Activated T-cell treated with anti-CD3 and anti-CD28 coated beads for 24 hours (primary cell): ENCODE measurements at regions not wholly inside any gene's neighbourhood (a gene's known extent, or its start where the extent isn't known, plus 50 kb on each side); places are given as distances from the start of the nearest gene placed in this dataset.
"Not testable (repeated sequence)": the region's sequence is repeated elsewhere in the genome, so short reads cannot be mapped to it uniquely, and the experiment has no call there.

Experiments used
- DNase-seq: peaks from one replicate; pipeline ENCODE4 v3.0.0-alpha.2; 2020; ENCODE audit warnings: low read depth

DNA sequence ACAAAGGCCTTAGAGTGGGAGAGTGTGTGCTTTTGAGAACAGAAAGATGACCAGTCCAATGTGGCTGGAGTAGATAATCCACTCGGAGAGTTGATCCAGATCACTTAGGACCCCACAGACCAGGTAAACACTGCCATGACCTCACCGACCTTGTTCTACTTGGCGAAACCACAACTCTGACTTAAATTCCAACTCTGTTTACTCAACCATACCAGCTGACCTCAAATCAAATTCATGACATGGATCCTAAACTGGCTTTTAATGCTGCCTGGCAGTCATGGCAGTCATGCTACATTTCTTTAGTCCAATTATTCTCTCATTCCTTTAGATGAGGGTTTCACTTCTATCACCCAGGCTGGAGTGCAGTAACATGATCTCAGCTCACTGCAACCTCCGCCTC is 347.1 kb upstream of the FAM98A start:
- DNase-seq, result no peak

DNA sequence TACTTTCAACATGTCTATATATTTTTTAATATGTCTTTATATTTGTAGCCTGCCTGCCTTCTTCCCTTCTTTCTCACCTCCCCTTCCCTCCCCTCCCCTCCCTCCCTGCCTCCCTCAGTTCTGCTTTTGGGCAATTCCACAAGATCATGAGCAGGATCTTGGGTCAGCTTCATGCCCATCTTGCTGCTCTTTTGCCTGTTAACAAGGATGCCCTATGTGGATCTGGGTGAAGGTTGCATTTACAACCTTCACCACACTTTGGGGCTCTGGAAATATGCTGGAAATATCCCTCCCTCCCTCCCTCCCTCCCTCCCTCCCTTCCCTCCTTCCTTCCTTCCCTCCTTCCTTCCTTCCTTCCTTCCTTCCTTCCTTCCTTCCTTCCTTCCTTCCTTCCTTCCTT is 334.1 kb upstream of the FAM98A start:
- no peak for DNase-seq

DNA sequence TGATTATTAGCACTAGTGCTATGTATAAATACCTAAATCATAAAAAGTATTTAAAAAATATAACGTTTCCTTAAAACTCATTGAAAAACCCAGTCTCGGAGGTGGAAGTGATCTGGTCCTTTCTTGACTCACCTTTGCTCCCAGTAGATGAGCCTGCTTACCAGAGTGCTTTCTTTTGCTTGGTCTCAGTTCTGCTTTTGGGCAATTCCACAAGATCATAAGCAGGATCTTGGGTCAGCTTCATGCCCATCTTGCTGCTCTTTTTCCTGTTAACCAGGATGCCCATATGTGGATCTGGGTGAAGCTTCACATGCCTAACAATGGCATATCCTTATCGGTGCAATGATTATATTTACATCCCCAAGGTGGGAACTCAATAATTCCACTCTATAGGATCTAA is 332.1 kb upstream of the FAM98A start:
- DNase-seq, result no peak

DNA sequence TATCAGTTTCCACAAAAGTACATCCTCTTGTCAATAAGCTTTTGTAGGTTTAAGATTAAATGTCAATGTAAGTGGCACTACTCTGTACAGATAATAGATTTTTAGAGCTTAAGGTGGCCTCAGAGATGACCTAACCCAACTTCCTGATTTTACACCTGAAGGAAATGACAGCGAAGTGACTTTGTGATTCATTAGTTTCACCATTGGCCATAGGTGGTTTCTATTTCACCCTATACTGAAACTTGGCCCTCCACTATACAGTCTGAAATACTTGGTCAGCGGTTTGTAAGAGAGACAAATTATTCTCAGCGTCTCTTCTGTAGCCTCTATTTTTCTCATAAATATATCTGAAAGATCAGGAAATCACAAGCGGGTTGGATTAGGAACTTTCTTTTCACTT is 330.4 kb upstream of the FAM98A start:
- no peak for DNase-seq

DNA sequence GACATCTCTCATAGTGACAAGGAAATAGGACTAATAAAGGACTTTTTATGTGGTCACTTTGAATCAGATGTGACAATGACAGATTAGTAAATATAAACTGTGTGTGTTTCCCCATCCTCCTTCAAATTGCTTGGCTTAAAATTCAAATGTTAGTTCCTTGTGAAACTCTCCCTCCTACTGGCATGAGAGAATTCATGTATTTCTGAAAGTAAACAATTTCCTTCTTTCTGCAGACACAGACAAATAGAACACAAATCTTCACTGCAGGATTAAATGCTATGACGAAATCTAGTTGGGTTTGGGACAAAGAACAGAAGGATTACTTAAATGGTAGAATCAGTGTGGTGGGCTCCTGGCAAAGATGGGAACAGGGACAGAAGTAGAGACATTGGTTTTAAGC is 328.7 kb upstream of the FAM98A start:
- DNase-seq, result no peak

DNA sequence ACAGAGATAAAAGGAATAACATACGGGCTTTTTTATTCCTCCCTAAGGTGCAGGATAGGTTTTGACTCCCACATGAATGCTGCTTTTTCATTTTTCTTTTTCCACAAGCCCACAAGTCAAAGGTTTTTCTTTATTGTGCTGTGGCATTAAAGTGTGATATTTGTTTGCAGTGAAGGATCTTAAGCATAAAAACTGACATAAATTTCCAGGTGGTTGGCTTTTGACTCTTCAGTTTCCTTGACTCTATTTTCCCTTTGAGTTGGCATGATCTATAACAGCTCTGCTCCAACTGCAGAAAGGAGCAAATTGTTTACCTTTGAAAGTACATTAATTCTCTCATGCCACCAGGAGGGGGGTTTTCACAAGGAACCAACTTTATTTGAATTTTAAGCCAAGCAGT is 326.2 kb upstream of the FAM98A start:
- no peak for DNase-seq

DNA sequence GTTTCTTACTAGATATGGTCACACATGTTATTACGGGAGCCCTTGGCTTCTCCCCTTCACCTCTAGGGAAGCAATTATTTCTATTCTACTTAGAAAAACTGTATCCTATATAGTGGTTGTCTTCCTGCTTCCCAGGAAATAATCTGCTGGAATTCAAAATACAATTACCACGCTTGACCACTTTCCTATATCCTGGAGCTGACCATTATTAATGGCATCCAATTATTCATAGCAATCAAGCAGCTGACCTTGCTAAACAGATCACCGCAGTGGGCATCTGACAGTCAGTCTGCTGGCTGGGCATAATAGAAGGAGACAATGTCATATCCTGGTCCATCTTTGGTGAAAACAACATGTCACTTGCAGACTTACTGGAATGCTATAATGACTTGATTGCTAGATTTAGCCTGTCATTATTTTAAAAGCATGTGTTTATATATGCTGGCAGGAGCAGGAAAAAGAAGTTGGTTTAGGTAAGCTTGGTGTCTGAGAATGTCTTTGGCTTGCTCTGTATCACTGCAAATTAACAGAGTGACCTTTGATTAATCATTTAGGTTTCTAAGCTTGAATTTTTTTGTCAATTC is 325.6 kb upstream of the FAM98A start:
- DNase-seq, result no peak

DNA sequence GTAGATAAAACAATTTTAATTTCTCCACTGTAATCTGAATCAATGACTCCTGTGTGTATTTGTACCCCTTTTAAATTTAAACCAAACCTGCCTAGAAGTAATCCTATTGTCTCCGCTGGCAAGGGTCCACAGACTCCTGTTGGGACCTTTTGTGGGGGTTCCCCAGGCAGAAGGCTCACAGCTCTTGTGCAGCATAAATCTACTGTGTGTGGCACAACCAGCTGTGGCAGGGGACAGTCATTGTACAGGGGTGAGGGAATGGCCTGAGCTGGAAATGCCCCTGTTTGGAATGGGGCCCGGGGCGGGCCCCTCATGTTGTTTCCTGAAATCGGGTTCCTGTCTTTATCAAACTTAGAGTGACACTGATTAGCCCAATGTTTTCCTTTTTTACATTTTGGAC is 318.2 kb upstream of the FAM98A start:
- no peak for DNase-seq

DNA sequence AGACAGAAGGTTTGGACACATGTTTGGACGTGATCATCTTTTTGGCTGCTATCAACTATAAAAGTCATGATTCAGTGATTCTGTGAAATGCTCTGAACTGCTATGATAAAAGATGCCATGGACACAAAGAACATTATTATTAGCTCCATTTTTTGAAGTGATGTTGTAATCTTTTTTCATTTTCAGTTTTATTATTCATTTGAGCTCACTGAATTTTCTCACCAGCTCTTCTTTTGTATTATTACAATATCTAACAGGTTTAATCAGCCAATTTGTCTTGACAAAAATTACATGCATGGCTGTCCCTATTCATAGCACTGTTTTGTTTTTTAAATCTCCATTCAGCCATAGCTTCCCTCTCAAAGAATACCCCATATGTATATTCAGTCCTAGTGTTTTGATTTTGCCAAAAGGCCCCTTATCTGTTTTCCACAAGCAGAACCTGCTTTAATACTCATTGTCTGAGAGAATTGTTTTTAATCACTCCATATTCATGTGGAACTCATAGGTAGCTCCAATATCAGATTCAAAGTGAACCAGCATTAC is 314.0 kb upstream of the FAM98A start:
- no peak for DNase-seq

DNA sequence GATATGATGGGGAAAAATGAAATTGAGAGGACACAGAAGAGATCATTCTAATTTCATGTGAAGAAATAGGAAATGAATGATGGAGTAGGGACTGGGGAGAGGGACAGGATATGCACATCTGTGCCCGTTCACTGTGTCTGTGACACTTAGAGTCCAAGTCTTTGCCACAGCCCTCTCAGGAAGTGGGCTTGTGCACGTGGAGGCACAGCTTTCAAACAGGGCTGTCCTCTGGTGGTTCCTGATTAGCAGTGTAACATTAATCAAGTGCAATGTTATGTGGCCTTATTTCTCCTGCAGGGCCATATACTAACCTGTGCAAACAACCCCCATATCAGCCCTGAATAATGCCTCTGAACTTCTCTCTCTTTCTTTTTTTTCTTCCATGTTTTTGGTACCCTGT is 312.2 kb upstream of the FAM98A start:
- no peak for DNase-seq

DNA sequence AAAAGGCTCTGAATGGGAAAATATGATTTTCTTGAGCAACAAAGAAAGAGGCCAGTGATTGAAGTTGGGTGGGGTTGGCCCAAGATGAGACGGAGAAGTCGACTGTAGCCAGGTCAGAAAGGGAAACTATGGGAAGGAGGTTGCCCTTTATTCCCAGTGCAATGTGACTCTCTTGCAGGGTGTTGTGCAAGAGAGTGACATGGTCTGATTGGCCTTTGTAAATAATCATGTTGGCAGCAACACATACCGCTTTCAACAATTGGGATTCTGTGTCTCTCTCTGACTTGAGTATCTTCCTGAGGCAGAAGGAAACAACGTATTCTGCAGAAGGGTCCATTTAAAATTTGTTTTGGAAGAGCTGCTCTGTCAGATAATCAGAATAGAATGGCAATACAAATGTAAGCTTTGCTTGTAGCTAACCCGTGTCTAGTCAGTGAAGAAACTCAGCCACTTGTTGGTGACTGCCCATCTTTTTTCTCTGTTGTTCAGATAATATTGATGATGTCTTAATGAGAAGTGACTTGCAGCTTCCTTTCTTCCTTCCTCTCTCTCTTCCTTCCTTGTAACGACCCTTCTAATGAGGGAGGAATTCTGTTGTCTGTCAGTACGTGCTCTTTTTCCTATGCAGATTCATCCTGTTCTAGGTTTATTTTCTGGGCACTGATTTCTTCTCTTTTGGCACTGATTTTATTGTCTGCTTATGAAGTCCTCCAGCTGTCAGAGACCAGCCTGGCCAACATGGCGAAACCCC is 311.0 kb upstream of the FAM98A start:
- DNase-seq, result no peak

DNA sequence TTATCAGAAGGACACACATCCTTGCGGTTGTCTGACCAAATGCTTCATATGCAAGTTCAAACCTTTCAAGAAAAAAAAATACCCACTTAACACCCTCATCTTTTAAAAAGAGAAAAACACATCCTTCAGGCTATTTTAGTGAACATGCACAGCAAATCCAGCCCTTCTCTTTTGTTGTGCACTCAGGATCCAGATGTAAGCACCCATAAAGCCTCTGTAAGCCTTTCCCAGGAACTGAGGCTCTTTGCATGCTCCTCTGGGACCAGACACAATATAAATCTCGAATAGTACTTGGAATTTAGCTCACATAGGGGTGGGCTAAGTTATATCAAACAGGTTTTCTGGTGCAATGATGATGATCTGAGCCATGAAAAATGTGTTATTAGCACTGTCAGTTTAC is 308.8 kb upstream of the FAM98A start:
- no peak for DNase-seq

DNA sequence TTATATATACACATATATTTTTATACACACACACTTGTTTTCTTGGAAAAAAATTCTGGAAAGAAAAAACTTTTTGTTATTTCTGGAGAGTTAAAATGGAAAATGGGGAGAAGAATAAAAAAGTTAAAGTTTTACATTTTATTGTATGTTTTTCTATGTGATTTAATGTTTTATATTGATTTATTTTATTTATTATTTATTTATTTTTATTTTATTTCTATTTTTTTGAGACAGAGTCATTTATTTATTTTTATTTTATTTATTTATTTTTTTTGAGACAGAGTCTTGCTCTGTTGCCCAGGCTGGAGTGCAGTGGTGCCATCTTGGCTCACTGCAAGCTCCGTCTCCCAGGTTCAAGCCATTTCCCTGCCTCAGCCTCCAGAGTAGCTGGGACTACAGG is 307.0 kb upstream of the FAM98A start:
- not testable (repeated sequence) for DNase-seq

DNA sequence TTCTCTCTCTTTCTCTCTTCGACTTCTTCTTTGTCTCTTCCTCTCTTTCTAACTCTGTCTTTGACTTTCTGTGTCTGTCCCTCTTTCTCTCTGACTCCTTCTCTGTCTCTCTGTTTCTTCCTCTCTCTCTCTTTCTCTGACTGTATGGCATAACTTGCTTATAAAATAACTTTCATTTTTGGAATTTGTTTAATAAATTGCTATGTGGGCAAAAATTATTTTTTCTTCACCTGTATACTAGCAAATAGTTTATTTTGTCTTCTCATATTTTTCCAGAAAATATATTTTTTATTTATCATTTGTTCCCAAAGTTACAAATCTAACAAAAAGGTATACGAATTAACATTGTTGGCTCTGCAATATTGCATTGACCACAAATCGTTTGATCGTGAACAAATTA is 305.7 kb upstream of the FAM98A start:
- DNase-seq, result no peak

DNA sequence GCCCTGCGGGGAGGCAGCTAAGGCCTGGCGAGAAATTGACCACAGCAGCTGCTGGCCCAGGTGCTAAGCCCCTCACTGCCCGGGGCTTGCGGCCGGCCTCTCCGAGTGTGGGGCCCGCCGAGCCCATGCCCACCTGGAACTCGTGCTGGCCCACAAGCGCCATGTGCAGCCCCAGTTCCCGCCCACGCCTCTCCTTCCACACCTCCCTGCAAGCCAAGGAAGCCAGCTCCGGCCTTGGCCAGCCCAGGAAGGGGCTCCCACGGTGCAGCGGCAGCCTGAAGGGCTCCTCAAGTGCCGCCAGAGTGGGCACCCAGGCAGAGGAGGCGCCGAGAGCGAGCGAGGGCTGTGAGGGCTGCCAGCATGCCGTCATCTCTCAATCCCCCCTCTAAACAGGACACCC is 304.6 kb upstream of the FAM98A start:
- no peak for DNase-seq

DNA sequence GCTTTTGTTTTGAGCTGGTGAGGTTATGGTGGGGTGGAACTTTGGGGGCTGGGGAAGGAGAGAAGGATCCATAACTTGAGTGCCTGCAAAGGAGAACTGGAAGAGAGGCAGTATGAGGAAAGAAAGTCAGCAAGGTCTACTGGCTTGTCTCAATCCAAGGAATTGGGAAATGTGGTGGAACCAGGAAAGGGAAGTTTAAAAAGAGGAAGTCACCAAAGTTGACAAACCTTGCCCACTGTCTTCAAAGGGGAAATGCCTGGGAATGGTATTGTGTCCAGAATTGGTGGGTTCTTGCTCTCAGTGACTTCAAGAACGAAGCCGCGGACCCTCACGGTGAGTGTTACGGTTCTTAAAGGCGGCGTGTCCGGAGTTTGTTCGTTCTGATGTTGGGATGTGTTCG is 304.1 kb upstream of the FAM98A start:
- DNase-seq, result no peak

DNA sequence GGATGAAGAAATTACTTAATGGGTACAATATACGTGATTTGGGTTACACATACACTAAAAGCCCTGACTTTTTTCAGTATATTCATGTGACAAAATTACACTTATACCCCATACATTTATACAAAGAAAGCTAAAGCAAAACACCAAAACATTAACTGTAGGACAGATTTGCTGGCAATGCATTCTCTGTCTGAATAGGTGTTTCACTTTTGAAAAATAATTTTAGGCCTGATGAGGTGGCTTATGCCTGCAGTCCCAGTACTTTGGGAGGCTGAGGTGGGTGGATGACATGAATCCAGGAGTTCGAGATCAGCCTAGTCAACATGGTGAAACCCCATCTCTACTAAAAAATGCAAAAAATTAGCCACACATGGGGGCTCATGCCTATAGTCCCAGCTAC is 301.5 kb upstream of the FAM98A start:
- DNase-seq, result no peak

DNA sequence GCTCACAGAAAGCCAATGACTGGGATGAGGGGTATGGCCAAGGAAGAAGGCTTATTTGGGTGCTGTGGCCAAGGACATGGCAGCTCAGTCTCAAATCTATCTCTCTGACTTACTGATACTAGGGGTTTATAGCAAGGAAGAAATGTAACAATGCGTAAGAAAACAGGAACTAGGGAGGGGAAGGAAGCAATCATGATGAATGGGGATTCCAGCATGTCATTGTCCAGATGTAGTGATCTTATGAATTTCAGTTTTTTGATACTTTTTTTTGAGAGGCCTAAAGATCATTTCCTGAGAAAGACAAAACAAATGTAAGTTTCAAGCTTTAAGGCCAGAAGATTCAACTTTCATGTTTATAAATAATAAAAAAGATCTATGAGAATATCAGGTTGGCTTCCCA is 298.6 kb upstream of the FAM98A start:
- no peak for DNase-seq

DNA sequence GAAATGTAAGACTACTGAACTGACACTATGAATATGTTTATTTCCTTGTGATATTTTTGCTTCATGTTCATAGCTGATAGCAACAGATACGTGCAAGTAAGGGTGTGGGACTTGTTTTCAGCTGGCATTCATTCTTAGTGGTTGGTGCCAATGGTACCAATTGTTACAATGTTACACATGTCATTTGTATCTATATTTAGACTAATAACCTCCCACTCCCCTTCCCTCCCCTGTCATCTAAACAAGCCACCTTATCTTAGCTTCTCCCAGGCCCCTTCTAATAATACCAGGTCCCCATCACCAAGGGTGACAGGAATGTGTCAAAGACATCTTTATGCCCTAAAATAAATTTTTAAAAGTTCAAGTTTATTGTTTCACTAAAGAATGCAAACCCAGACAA is 294.7 kb upstream of the FAM98A start:
- DNase-seq, result no peak

DNA sequence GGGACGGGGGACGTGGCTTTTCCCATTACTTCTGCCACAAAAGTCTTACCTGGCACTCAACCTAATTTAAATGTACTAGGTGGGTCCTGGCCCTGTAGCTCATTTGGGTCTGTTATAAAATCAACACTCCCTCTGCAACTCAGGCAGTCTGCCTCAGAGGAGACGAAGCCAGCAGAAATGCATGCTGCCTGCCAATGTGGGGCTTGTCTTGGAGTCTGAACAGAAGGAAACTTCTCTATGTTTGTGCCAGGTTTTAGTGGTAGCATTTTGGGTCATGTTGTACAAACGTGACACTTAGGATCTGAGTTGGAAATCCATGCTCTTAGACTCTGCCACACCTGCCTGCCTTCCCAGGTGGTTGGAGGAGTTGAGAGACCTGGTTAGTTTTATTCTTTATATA is 292.5 kb upstream of the FAM98A start:
- DNase-seq, result no peak

DNA sequence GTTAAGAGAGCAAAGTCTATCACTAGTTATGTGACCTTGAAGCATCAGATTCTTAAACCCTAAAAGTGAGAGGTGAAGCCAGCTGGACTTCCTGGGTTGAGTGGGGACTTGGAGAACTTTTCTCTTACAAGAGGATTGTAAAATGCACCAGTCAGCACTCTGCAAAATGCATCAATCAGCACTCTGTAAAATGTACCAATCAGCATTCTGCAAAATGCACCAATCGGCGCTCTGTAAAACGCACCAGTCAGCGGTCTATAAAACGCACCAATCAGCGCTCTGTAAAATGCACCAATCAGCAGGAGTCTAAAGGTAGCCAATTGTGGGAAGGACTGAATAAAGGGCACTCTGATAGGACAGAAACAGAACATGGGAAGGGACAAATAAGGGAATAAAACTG is 291.6 kb upstream of the FAM98A start:
- DNase-seq, result no peak

DNA sequence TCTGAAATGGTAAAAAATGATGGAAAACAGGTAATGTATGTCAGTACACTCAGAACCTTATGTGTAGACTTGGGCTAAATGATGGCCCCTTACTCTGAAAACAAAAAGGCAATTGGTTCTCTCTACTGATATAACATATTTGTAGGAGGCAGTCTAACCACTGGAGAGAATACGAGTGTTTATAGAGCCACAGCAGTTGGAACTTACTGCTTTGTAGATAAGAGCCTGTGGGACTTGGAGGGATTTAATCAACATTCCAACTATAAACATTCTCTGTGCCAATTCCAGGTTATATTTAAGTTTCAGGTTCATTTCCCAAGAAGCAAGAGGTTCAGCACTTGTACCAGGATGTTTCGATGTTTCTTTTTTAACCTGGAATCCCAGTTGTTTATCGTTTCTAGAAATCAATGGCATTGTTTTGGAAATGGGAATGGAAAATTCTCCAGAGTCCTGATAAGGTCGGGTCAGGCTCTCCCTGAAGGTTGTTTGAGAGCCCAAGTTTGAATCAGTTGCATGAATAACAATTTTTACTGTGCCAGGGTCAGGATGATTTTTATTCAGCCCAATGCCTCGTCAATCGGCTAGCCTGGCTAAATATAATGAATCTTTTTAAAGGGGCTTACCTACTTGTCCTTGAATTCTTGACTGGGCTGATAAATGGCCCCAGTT is 278.4 kb upstream of the FAM98A start:
- DNase-seq, result no peak

DNA sequence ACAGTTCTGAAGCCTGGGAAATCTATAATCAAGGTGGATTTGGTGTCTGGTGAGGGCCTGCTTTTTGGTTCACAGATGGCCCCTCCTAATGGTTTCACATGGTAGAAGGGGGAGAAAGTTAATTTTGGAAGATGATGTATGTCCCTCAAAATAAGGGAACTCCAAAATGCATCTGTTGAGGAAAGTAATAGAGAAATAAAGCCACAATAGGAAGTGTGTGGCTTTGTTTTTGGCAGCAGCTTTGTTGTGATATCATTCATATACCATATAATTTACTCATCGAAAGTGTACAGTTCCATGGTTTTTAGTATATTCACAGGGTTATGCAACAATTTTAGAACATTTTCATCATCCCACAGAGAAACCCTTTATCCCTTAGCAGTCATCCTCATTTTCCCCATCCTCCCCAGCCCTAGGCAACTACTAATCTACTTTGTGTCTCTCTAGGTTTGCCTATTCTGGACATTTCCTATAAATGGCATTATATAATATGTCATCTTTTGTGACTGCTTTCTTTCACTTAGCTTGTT is 274.0 kb upstream of the FAM98A start:
- DNase-seq, result no peak
